ENCODE measurements at regions not wholly inside any gene's neighbourhood (a gene's known extent, or its start where the extent isn't known, plus 50 kb on each side); places are given as distances from the start of the nearest gene placed in this dataset.

DNA sequence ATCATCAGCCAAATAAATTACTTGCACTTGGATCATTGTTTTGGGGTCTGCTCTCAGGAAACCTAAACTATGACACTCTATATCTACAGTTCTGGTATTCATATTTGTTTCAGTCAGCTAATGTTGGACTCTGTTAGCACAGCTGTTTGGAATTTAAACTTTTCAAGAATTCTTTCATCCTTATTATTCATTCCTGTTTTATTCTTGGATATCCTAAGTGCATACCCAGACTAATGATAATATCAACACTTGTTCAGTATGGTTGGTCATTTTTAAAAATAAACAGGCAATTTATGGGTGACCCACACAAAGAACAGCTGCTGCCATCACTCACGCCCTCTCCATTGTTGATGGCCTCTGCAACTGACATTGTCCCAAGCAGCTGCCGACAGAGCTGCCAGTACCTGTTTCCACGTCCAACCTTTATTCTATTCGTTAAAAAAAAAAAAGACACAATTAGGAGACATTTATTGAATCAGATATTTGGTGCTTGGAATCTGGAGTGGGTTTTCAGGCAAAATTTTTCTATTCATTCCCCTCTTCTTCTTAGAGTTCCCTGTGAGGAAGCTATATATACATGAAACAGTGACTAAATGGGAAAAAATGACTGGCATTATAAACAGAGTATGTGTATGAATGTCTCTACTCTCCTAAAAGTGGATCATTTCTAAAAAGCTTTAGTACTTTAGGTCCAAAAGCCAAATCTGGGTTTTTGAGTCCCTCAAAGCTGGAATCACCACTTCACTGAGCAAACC, 252.1 kb upstream of the NAV3 start:
- Histone ChIP-seq H3K4me3 (no peak overlapping the region), H3K36me3 (replicated peaks in 1 of 2; ENCODE audit: insufficient read depth in 1 of 2, low read depth in 2 of 2) (no peaks in the 10 kb centered on the region), H3K27me3 (no peaks in the 10 kb centered on the region), H3K27ac (no peak overlapping the region), H3K4me1 (no peaks in the 10 kb centered on the region), H3K9me3 (no peaks in the 10 kb centered on the region)
- intact Hi-C loops (cut with DNase I), result no loop called here
- ATAC-seq (no peak), DNase-seq (no peak)
- TF ChIP-seq CTCF (IDR thresholded peaks at IDR 0.05), result no peak
- no peak for TF ChIP-seq POLR2A (IDR thresholded peaks at IDR 0.05)
- WGBS, 2 donors, result 48 to 49% methylated on average over 4 of the region's 4 CpGs

DNA sequence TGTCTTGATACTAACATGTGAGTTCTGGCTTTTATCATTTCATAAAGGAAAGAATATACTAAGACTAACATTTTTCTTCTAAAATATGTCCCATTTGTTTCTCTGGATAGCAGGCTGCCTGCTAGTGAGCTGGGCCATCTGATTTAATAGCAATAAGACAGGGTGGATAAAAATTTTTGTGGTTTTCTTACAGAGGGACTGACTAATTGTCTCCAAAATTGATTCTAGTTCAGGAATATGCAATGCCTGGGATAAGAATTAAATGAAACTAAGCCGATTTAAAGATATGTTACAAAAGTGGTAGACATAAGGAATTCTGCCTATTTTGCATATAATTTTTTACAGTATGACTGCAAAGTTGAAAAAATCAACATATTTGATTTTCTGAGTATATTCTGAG, 252.9 kb upstream of the NAV3 start:
- 49 to 73% methylated on average over 1 of the region's 1 CpG for WGBS, 2 donors
- no peaks in the 10 kb centered on the region for H3K36me3 ChIP-seq (replicated peaks in 1 of 2; ENCODE audit: insufficient read depth in 1 of 2, low read depth in 2 of 2)
- no peak overlapping the region for H3K27ac ChIP-seq
- H3K27me3 ChIP-seq, result no peaks in the 10 kb centered on the region
- TF ChIP-seq CTCF (IDR thresholded peaks at IDR 0.05) (no peak), POLR2A (IDR thresholded peaks at IDR 0.05) (no peak)
- intact Hi-C loops (cut with DNase I), result no loop called here
- DNase-seq, result no peak
- no peaks in the 10 kb centered on the region for H3K9me3 ChIP-seq
- H3K4me1 ChIP-seq, result no peaks in the 10 kb centered on the region
- no peak overlapping the region for H3K4me3 ChIP-seq
- ATAC-seq, result no peak

DNA sequence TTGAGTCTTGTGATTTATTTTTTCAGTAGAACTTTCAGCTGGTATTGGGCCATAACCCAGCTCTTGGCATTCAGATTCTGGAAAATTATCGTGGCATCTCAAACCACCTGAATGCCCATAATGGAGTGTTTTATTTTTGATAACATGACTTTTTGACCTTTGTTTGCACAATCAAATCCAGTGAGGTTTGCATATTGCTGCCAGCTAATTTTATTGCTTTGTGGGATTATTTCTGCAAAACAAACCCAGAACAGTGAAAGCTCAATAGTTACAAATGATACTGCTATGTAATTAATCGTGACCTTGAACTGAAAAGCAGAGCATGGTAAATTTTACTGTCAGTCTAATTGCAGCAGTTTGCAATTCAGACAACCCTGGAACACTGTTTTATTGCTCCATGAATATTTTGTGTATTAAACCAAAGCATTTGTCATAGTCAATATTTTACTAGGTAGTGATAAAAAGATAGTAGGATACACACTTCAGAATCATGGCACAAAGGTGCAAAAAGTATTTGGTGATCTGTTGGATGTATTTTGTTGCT, 255.2 kb upstream of the NAV3 start:
- Histone ChIP-seq H3K27ac (no peak overlapping the region), H3K9me3 (no peaks in the 10 kb centered on the region), H3K27me3 (no peaks in the 10 kb centered on the region), H3K4me1 (no peaks in the 10 kb centered on the region), H3K4me3 (no peak overlapping the region), H3K36me3 (replicated peaks in 1 of 2; ENCODE audit: insufficient read depth in 1 of 2, low read depth in 2 of 2) (no peaks in the 10 kb centered on the region)
- no peak for TF ChIP-seq POLR2A (IDR thresholded peaks at IDR 0.05)
- TF ChIP-seq CTCF (IDR thresholded peaks at IDR 0.05), result no peak
- DNase-seq, result no peak
- intact Hi-C loops (cut with DNase I), result no loop called here
- 18 to 19% methylated on average over 2 of the region's 2 CpGs for WGBS, 2 donors
- ATAC-seq, result no peak

- ATAC-seq, result no peak
- Histone ChIP-seq H3K4me1 (no peaks in the 10 kb centered on the region), H3K4me3 (no peak overlapping the region), H3K9me3 (no peaks in the 10 kb centered on the region), H3K27me3 (no peaks in the 10 kb centered on the region), H3K36me3 (replicated peaks in 1 of 2; ENCODE audit: insufficient read depth in 1 of 2, low read depth in 2 of 2) (no peaks in the 10 kb centered on the region), H3K27ac (no peak overlapping the region)
- WGBS, 2 donors, result 51 to 56% methylated on average over 3 of the region's 3 CpGs
- TF ChIP-seq CTCF (IDR thresholded peaks at IDR 0.05), result no peak
- no peak for TF ChIP-seq POLR2A (IDR thresholded peaks at IDR 0.05)
- DNase-seq, result no peak
- intact Hi-C loops (cut with DNase I), result no loop called here
These were observed 258.3 kb upstream of the NAV3 start for GRCh38 chr12:77572371-77572770.

- DNase-seq, result no peak
- H3K4me1 ChIP-seq, result no peaks in the 10 kb centered on the region
- WGBS, 2 donors, result 76 to 79% methylated on average over 7 of the region's 7 CpGs
- TF ChIP-seq CTCF (IDR thresholded peaks at IDR 0.05) (no peak), POLR2A (IDR thresholded peaks at IDR 0.05) (no peak)
- H3K27me3 ChIP-seq, result no peaks in the 10 kb centered on the region
- H3K27ac ChIP-seq, result no peak overlapping the region
- H3K36me3 ChIP-seq (replicated peaks in 1 of 2; ENCODE audit: insufficient read depth in 1 of 2, low read depth in 2 of 2), result no peaks in the 10 kb centered on the region
- H3K4me3 ChIP-seq, result no peak overlapping the region
- no peaks in the 10 kb centered on the region for H3K9me3 ChIP-seq
- no peak for ATAC-seq
- intact Hi-C loops (cut with DNase I), result no loop called here
These were observed 258.9 kb upstream of the NAV3 start for GRCh38 chr12:77571768-77572167.
